ENCODE measurements at regions not wholly inside any gene's neighbourhood (a gene's known extent, or its start where the extent isn't known, plus 50 kb on each side); places are given as distances from the start of the nearest gene placed in this dataset.

DNA sequence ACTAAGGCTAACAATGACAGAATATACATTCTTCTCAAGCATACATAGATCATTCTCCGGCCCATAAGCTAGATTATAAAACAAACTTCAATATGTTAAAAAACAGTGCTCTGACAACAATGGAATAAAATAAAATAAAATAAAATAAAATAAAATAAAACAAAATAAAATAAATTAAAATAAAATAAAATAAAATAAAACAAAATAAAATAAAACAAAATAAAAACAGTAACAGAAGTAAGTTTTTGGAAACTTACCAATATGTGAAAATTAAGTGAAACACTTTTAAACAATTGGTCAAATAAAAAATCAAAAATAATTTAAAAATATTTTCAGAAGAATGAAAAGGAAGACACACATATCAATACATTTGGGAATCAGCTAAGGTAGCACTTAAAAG lies 1785.8 kb upstream of the PCDH20 start:
- dilution Hi-C loops (cut with MboI; ENCODE audit: extremely low pct_ligation_motif_present, low sequenced_read_pairs) (no loop called here), intact Hi-C loops (cut with micrococcal nuclease) (no loop called here)
- DNase-seq (ENCODE audit: low read depth, low spot score) (no peak), FAIRE-seq (no peak)
- POLR2A ChIA-PET = no interaction called here
- no peak for TF ChIP-seq MAX (IDR thresholded peaks at IDR 0.05; ENCODE audit: insufficient read depth, insufficient read length)
- no peak for TF ChIP-seq JUN (IDR thresholded peaks at IDR 0.05; ENCODE audit: borderline replicate concordance, insufficient read depth, insufficient read length, low read depth)
- TF ChIP-seq, protein P1, sequence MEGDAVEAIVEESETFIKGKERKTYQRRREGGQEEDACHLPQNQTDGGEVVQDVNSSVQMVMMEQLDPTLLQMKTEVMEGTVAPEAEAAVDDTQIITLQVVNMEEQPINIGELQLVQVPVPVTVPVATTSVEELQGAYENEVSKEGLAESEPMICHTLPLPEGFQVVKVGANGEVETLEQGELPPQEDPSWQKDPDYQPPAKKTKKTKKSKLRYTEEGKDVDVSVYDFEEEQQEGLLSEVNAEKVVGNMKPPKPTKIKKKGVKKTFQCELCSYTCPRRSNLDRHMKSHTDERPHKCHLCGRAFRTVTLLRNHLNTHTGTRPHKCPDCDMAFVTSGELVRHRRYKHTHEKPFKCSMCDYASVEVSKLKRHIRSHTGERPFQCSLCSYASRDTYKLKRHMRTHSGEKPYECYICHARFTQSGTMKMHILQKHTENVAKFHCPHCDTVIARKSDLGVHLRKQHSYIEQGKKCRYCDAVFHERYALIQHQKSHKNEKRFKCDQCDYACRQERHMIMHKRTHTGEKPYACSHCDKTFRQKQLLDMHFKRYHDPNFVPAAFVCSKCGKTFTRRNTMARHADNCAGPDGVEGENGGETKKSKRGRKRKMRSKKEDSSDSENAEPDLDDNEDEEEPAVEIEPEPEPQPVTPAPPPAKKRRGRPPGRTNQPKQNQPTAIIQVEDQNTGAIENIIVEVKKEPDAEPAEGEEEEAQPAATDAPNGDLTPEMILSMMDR (IDR thresholded peaks at IDR 0.05; ENCODE audit: extremely low read depth in 1 of 2, insufficient read depth in 1 of 2, low read depth in 1 of 2, low read length in 2 of 2) = no peak
- TF ChIP-seq FOS (IDR thresholded peaks at IDR 0.05; ENCODE audit: borderline replicate concordance, insufficient read depth, low read length) = no peak
- TF ChIP-seq POLR2A (IDR thresholded peaks at IDR 0.05; ENCODE audit: low read depth, low read length) = no peak
- no peak for TF ChIP-seq POLR2AphosphoS5 (IDR thresholded peaks at IDR 0.05; ENCODE audit: insufficient read depth, low read depth, low read length)
- no peak for TF ChIP-seq GATA2 (IDR thresholded peaks at IDR 0.05; ENCODE audit: insufficient read depth, insufficient read length, low read depth, low read length)
- no peak for TF ChIP-seq EZH2 (IDR thresholded peaks at IDR 0.05; ENCODE audit: borderline replicate concordance, low read depth, low read length, severe bottlenecking)
- TF ChIP-seq MYC (IDR thresholded peaks at IDR 0.05; ENCODE audit: low read depth, low read length) = no peak
- no peaks in the 10 kb centered on the region for H4K20me1 ChIP-seq (replicated peaks; ENCODE audit: control insufficient read depth, extremely low read depth, insufficient read depth, low read length)
- no peaks in the 10 kb centered on the region for H3K9me3 ChIP-seq (replicated peaks; ENCODE audit: control insufficient read depth, insufficient read depth, low read length)
- no peaks in the 10 kb centered on the region for H3K4me1 ChIP-seq (ENCODE audit: control insufficient read depth, extremely low read depth, insufficient read depth, low read length)
- H3K36me3 ChIP-seq (ENCODE audit: control insufficient read depth in 2 of 2, extremely low read depth in 1 of 2, insufficient read depth in 2 of 2, low read length in 2 of 2) = no peaks in the 10 kb centered on the region
- H3K79me2 ChIP-seq (ENCODE audit: control insufficient read depth, insufficient read depth, low read length) = no peaks in the 10 kb centered on the region
- no peak overlapping the region for H3K4me3 ChIP-seq (replicated peaks in 1 of 3; ENCODE audit: insufficient read depth in 1 of 3, low read depth in 1 of 3, low read length in 3 of 3)
- H3K9me1 ChIP-seq (replicated peaks; ENCODE audit: control insufficient read depth, extremely low read depth, insufficient read depth, low read length) = no peaks in the 10 kb centered on the region
- H3K27me3 ChIP-seq (ENCODE audit: control insufficient read depth in 2 of 2, insufficient read depth in 2 of 2, low read length in 2 of 2) = no peaks in the 10 kb centered on the region
- BruUV-seq (replicated peaks) = no TSS peak
- no peak overlapping the region for H3K27ac ChIP-seq (ENCODE audit: insufficient read depth, low read depth, low read length)
- no peak overlapping the region for H3K4me2 ChIP-seq (ENCODE audit: insufficient read depth, low read length)
- CTCF ChIA-PET = interaction anchor here (1.2 kb wide), 1 partner anchor 8 kb away, joined by 3 read pairs; no protein-coding TSS in a partner anchor
- H2AFZ ChIP-seq (ENCODE audit: low read depth, low read length) = no peak overlapping the region
- no peak overlapping the region for H3K9ac ChIP-seq (replicated peaks; ENCODE audit: extremely low read depth, insufficient read depth, low read length)

Measured in endothelial cell of umbilical vein (primary cell).